SK-N-SH (cell line): ENCODE measurements at regions not wholly inside any gene's neighbourhood (a gene's known extent, or its start where the extent isn't known, plus 50 kb on each side); places are given as distances from the start of the nearest gene placed in this dataset.

Source experiments
- CTCF ChIA-PET: fragments of 300-600, 350-600 bp; formaldehyde crosslinking; extraction: SDS; loops from one replicate; lab custom pipeline; 2021; lab: Yijun Ruan, JAX
- POLR2A ChIA-PET: fragments of 350-600 bp; sonication (Branson Sonifier 250); formaldehyde crosslinking; extraction: SDS; loops from one replicate; lab custom pipeline; 2020; ENCODE audit warnings: antibody characterized with exemption, inconsistent platforms; lab: Yijun Ruan, JAX
- DNase-seq: peaks from one replicate; pipeline ENCODE4 v3.0.0; 2012
- H2AFZ ChIP-seq: fragments of 200-600 bp; sonication (generic); 2 replicates; pipeline ENCODE4 v1.8.1; 2016; ENCODE audit warnings: antibody characterized with exemption, mild to moderate bottlenecking, low read depth
- H3F3A ChIP-seq: fragments of 200-600 bp; sonication (generic); replicated peaks from 2 replicates; pipeline ENCODE3; 2016; ENCODE audit warnings: antibody characterized with exemption, mild to moderate bottlenecking; ENCODE audit not compliant: insufficient read depth
- H3K27ac ChIP-seq, 2 experiments: fragments of 200-500 bp in 1 of 2; fragments of 200-600 bp in 1 of 2; sonication (Bioruptor generic) in 1 of 2; sonication (generic), shearing (Covaris generic) in 1 of 2; 2 replicates each; pipeline versions ENCODE4 v1.5.1 to v1.6.1; 2014 to 2016; ENCODE audit warnings: low read depth in 2 of 2, inconsistent platforms in 1 of 2, low read length in 1 of 2, mild to moderate bottlenecking in 1 of 2, mixed read lengths in 1 of 2
- H3K27me3 ChIP-seq: fragments of 200-600 bp; sonication (generic), shearing (Covaris generic); 2 replicates; pipeline ENCODE4 v1.6.1; 2016; ENCODE audit warnings: mixed run types; ENCODE audit not compliant: insufficient read depth
- H3K36me3 ChIP-seq, 2 experiments: fragments of 200-500 bp in 1 of 2; fragments of 200-600 bp in 1 of 2; sonication (Bioruptor generic) in 1 of 2; sonication (generic) in 1 of 2; replicated peaks in 1 of 2; 2 replicates each; pipeline versions ENCODE3 to v1.5.1; 2014 to 2016; ENCODE audit warnings: low read length in 1 of 2, mild to moderate bottlenecking in 1 of 2; ENCODE audit not compliant: insufficient read depth in 2 of 2, control insufficient read depth in 1 of 2
- H3K4me1 ChIP-seq, 2 experiments: fragments of 200-500 bp in 1 of 2; fragments of 200-600 bp in 1 of 2; sonication (Bioruptor generic) in 1 of 2; sonication (generic), shearing (Covaris generic) in 1 of 2; 2 replicates each; pipeline versions ENCODE4 v1.5.1 to v1.6.1; 2014 to 2016; ENCODE audit warnings: low read depth in 1 of 2, low read length in 1 of 2, mixed run types in 1 of 2; ENCODE audit not compliant: insufficient read depth in 2 of 2, control insufficient read depth in 1 of 2
- H3K4me2 ChIP-seq: fragments of 200-600 bp; sonication (generic), shearing (Covaris generic); 2 replicates; pipeline ENCODE4 v1.6.1; 2017; ENCODE audit warnings: mixed run types
- H3K4me3 ChIP-seq, 2 experiments: fragments of 200-500 bp in 1 of 2; fragments of 200-600 bp in 1 of 2; sonication (Bioruptor generic) in 1 of 2; sonication (generic), shearing (Covaris generic) in 1 of 2; 2 replicates each; pipeline versions ENCODE4 v1.5.1 to v1.8.1; 2014 to 2016; ENCODE audit warnings: low read depth in 2 of 2, inconsistent platforms in 1 of 2, low read length in 1 of 2, mild to moderate bottlenecking in 1 of 2, mixed read lengths in 1 of 2, moderate library complexity in 1 of 2
- H3K79me2 ChIP-seq: fragments of 200-600 bp; sonication (generic); 2 replicates; pipeline ENCODE4 v1.8.1; 2017; ENCODE audit warnings: mild to moderate bottlenecking; ENCODE audit not compliant: insufficient read depth
- H3K9ac ChIP-seq: fragments of 200-600 bp; sonication (generic); 2 replicates; pipeline ENCODE4 v1.6.1; 2017; ENCODE audit warnings: mixed run types
- H3K9me2 ChIP-seq: fragments of 200-600 bp; sonication (generic); 2 replicates; pipeline ENCODE4 v1.6.1; 2017; ENCODE audit warnings: mixed run types
- H3K9me3 ChIP-seq: fragments of 200-600 bp; sonication (generic); 2 replicates; pipeline ENCODE4 v1.6.1; 2017; ENCODE audit warnings: mixed run types, mild to moderate bottlenecking, moderate library complexity
- H4K20me1 ChIP-seq: fragments of 200-600 bp; sonication (generic); 2 replicates; pipeline ENCODE4 v1.6.1; 2017; ENCODE audit warnings: mild to moderate bottlenecking, mixed run types; ENCODE audit not compliant: insufficient read depth
- CTCF ChIP-seq: fragments of 200-600 bp; sonication (generic); IDR thresholded peaks from 2 replicates; pipeline ENCODE4 v1.6.1; 2017; ENCODE audit warnings: antibody characterized with exemption, mild to moderate bottlenecking, moderate library complexity
- ELF1 ChIP-seq: IDR thresholded peaks from 2 replicates; pipeline ENCODE4 v1.4.0; 2012
- EP300 ChIP-seq, 2 experiments: IDR thresholded peaks; 2 replicates each; pipeline versions ENCODE4 v1.4.0 to v1.6.1; 2012; ENCODE audit warnings: borderline replicate concordance in 1 of 2, low read depth in 1 of 2, low read length in 1 of 2
- EZH2phosphoT487 ChIP-seq: fragments of 200-600 bp; sonication (generic); IDR thresholded peaks from 2 replicates; pipeline ENCODE4 v1.6.1; 2017; ENCODE audit warnings: low read depth, mixed run types, mild to moderate bottlenecking, antibody characterized with exemption, moderate library complexity, borderline replicate concordance
- GATA2 ChIP-seq: sonication (generic); formaldehyde crosslinking; IDR thresholded peaks from 2 replicates; pipeline ENCODE4 v1.5.0; 2020; ENCODE audit warnings: mild to moderate bottlenecking, missing genetic modification reagents
- IRF3 ChIP-seq: fragments of 150-350 bp; IDR thresholded peaks from 2 replicates; pipeline ENCODE4 v1.6.1; 2016; ENCODE audit warnings: mild to moderate bottlenecking, low read depth, low read length
- PBX3 ChIP-seq: IDR thresholded peaks from 2 replicates; pipeline ENCODE4; 2012
- RAD21 ChIP-seq: IDR thresholded peaks from 2 replicates; pipeline ENCODE4 v1.6.1; 2012; ENCODE audit warnings: mild to moderate bottlenecking, low read length
- REST ChIP-seq: IDR thresholded peaks from 2 replicates; pipeline ENCODE4 v1.6.1; 2012; ENCODE audit warnings: mild to moderate bottlenecking, low read depth, low read length, moderate library complexity
- RXRA ChIP-seq: IDR thresholded peaks from 2 replicates; pipeline ENCODE4 v1.4.0; 2012; ENCODE audit warnings: low read depth, mild to moderate bottlenecking, borderline replicate concordance
- SIN3A ChIP-seq: IDR thresholded peaks from 2 replicates; pipeline ENCODE4 v1.6.1; 2012; ENCODE audit warnings: low read depth, mild to moderate bottlenecking, low read length, moderate library complexity, borderline replicate concordance
- TCF12 ChIP-seq: IDR thresholded peaks from 2 replicates; pipeline ENCODE4 v1.4.0; 2012
- USF1 ChIP-seq: IDR thresholded peaks from 2 replicates; pipeline ENCODE4 v1.4.0; 2012; ENCODE audit warnings: low read depth, borderline replicate concordance
- WGBS: methylation state at CpG from one replicate; pipeline ENCODE4 v1.1.6; 2017; ENCODE audit warnings: low lambda C conversion rate; 5-methylcytosine and 5-hydroxymethylcytosine counted together

GRCh38 chr3:79870313-79870620 lies 102.5 kb upstream of the ROBO1 start:
- Histone ChIP-seq H2AFZ (no peak overlapping the region), H3K4me2 (no peak overlapping the region), H3K4me1 (no peaks in the 10 kb centered on the region), H3K9ac (no peak overlapping the region), H4K20me1 (no peaks in the 10 kb centered on the region), H3K36me3 (no peaks in the 10 kb centered on the region), H3F3A (no peaks in the 10 kb centered on the region), H3K9me3 (no peaks in the 10 kb centered on the region), H3K27ac (no peak overlapping the region), H3K4me3 (no peak overlapping the region), H3K79me2 (no peaks in the 10 kb centered on the region), H3K27me3 (no peaks in the 10 kb centered on the region), H3K9me2 (no peaks in the 10 kb centered on the region)
- POLR2A ChIA-PET, result no interaction called here
- TF ChIP-seq EZH2phosphoT487, result no peak
- DNase-seq, result no peak
- CTCF ChIA-PET, result no interaction called here

GRCh38 chr3:79869461-79870312 lies 101.9 kb upstream of the ROBO1 start:
- no peak for DNase-seq
- no peaks in the 10 kb centered on the region for H4K20me1 ChIP-seq
- no peaks in the 10 kb centered on the region for H3K36me3 ChIP-seq
- H3K9ac ChIP-seq, result no peak overlapping the region
- TF ChIP-seq EZH2phosphoT487, result no peak
- TF ChIP-seq CTCF, result no peak
- no peak for TF ChIP-seq SIN3A
- no peak for TF ChIP-seq PBX3
- TF ChIP-seq IRF3, result no peak
- TF ChIP-seq ELF1, result no peak
- TF ChIP-seq RXRA, result no peak
- no peak for TF ChIP-seq TCF12
- no peak for TF ChIP-seq GATA2 (CRISPR knock-in tag)
- no peak for TF ChIP-seq RAD21
- TF ChIP-seq USF1, result no peak
- no peak for TF ChIP-seq EP300 (IDR thresholded peaks at IDR 0.05; ENCODE audit: borderline replicate concordance in 1 of 2, low read depth in 1 of 2, low read length in 1 of 2)
- TF ChIP-seq REST, result no peak
- TF ChIP-seq, all 33 proteins: peak for 0
- Histone ChIP-seq H2AFZ (no peak overlapping the region), H3K9me2 (no peaks in the 10 kb centered on the region), H3K27ac (no peak overlapping the region), H3K4me2 (no peak overlapping the region), H3K27me3 (no peaks in the 10 kb centered on the region), H3K9me3 (no peaks in the 10 kb centered on the region), H3F3A (no peaks in the 10 kb centered on the region), H3K4me1 (no peaks in the 10 kb centered on the region), H3K4me3 (no peak overlapping the region), H3K79me2 (no peaks in the 10 kb centered on the region)
- CTCF ChIA-PET, result no interaction called here
- 54% methylated on average over 4 of the region's 4 CpGs for WGBS
- POLR2A ChIA-PET, result no interaction called here
